Heart left ventricle (tissue), 16 donors: ENCODE measurements at regions not wholly inside any gene's neighbourhood (a gene's known extent, or its start where the extent isn't known, plus 50 kb on each side); places are given as distances from the start of the nearest gene placed in this dataset.

Experiments used
- ATAC-seq, 4 donors: fragments of 200-7000 bp; cut with Tn5 transposase; one replicate each; pipeline ENCODE4 v1.9.1; 2020 to 2022; ENCODE audit warnings: moderate library complexity in 4 of 4, mild to moderate bottlenecking in 3 of 4, moderate number of reproducible peaks in 1 of 4
- DNase-seq, 5 donors: peaks; one replicate each; pipeline ENCODE4 v3.0.0-alpha.2; 2020
- H3K27ac ChIP-seq, 12 donors: fragments of 200-600 bp; sonication (generic) in 4 of 12; one replicate each; pipeline versions ENCODE4 v1.5.0 to v1.8.0; 2016 to 2022; ENCODE audit warnings: mild to moderate bottlenecking in 2 of 12
- H3K27me3 ChIP-seq, 9 donors: fragments of 200-600 bp; sonication (generic) in 2 of 9; one replicate each; pipeline versions ENCODE4 v1.5.1 to v1.8.0; 2016 to 2022; ENCODE audit warnings: mild to moderate bottlenecking in 3 of 9
- H3K36me3 ChIP-seq, 9 donors: fragments of 200-600 bp; sonication (generic) in 2 of 9; one replicate each; pipeline versions ENCODE4 v1.5.0 to v1.8.0; 2018 to 2022; ENCODE audit warnings: mild to moderate bottlenecking in 2 of 9
- H3K4me1 ChIP-seq, 12 donors: fragments of 200-600 bp; sonication (generic) in 4 of 12; one replicate each; pipeline versions ENCODE4 v1.5.0 to v1.8.0; 2016 to 2022; ENCODE audit warnings: mild to moderate bottlenecking in 3 of 12
- H3K4me3 ChIP-seq, 12 donors: fragments of 200-600 bp; sonication (generic) in 4 of 12; one replicate each; pipeline versions ENCODE4 v1.5.0 to v1.8.0; 2017 to 2022; ENCODE audit warnings: mild to moderate bottlenecking in 9 of 12, moderate library complexity in 4 of 12
- H3K9me3 ChIP-seq, 12 donors: fragments of 200-600 bp; sonication (generic) in 4 of 12; one replicate each; pipeline versions ENCODE4 v1.5.0 to v1.8.0; 2016 to 2022; ENCODE audit warnings: mild to moderate bottlenecking in 1 of 12
- CTCF ChIP-seq, 12 donors: fragments of 200-600 bp; sonication (generic) in 4 of 12; IDR thresholded peaks; one replicate each; pipeline versions ENCODE4 v1.5.0 to v1.8.0; 2018 to 2022; ENCODE audit warnings: antibody characterized with exemption in 12 of 12, mild to moderate bottlenecking in 5 of 12
- POLR2A ChIP-seq, 2 donors: fragments of 450-650 bp; IDR thresholded peaks; one replicate each; pipeline ENCODE4 v1.6.1; 2017; ENCODE audit warnings: antibody characterized with exemption in 2 of 2, mild to moderate bottlenecking in 2 of 2, moderate library complexity in 2 of 2
- WGBS, 4 donors: extraction: QIAGEN DNeasy Blood & Tissue Kit in 2 of 4; methylation state at CpG; one replicate each; pipeline versions ENCODE4 v1.1.5 to v1.1.7; 2013 to 2018; 5-methylcytosine and 5-hydroxymethylcytosine counted together
- intact Hi-C, 10 donors: fragments of 100-400 bp; cut with DNase I; formaldehyde crosslinking; loops; one replicate each; pipeline versions ENCODE4 v1.11.1 to v1.14.2; 2022
- donor health status: ischemic (EF 13 %, LVEDD 7.1; RV severe dilation, severe dysfunction).
- donor health status: healthy with polysubstance abuse.
- donor health status: DM: no; HTN: yes; CAD: no.
- donor health status: DM: no; HTN: no; CAD: no.
- donor health status: ischemic (EF 25% LVEDD 6.9; RV normal size, moderate dysfunction).
- donor health status: ischemic (EF 25% LVEDD 5.7; RV mildly dilated, moderate dysfunction).
- donor health status: healthy.
- donor health status: DM: yes; HTN: yes; CAD: no.
- donor health status: ischemic (EF 35%, LVEDD 5.7; RV mildly dilated, moderate dysfunction).
- donor health status: nonischemic (EF 11% LVEDD 7.7; RV severe dilation, severe dysfunction).
- donor health status: DM: yes; HTN: yes; CAD: no.
- donor health status: PGD.
- donor health status: ischemic (EF 29% LVEDD 5.4; RV normal size, mild dysfunction).
- donor health status: nonischemic (EF 23%, LVEDD 6.1; RV moderate dilation, normal function).

DNA sequence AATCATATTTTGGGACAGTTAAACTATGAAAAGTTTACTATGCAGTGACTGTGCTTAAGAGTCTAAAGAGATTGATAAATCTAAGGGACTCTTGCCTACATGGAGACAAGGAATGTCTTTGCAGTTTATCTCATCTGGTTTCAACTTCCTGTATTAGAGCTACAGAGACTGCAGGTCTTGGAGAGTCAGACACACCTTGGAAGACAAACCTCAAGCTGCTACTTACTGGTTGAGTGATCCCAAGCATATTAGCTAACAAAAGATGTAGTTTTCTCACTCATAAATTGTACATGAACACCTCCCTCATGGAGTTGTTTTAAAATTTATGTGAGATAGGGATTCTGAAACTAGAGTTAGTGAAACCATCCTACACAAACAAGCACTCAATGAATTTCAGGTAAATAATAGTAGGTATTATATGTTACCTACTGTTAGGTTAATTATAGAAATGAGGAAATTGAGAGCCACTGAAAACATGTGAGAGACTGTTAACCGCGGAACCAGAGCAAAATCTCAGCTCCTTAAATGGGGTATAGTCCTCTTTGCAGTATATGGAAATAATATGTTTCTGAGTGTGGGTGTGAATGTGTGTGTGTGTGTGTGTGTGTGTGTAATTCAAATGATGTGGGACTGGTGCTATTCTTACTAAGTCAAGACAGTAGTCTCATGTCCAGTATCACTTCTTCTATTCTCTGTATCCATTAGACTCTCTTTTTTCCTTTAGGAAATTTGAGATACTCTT is 752.1 kb downstream of the DTWD2 start:
- 90 to 94% (median 92%) methylated on average over 2 of the region's 2 CpGs for WGBS, 4 donors
- no peak for TF ChIP-seq POLR2A (IDR thresholded peaks at IDR 0.05)
- no peak for TF ChIP-seq CTCF (IDR thresholded peaks at IDR 0.05)
- H3K27me3 ChIP-seq, result no peaks in the 10 kb centered on the region

GRCh38 chr5:118233606-118234005 is 754.7 kb downstream of the DTWD2 start:
- no peak overlapping the region for H3K4me3 ChIP-seq
- intact Hi-C loops, result no loop called here
- 77 to 84% (median 79%) methylated on average over 4 of the region's 4 CpGs for WGBS, 4 donors
- H3K9me3 ChIP-seq, result no peaks in the 10 kb centered on the region
- no peaks in the 10 kb centered on the region for H3K36me3 ChIP-seq
- DNase-seq (no peak), ATAC-seq (no peak)
- no peaks in the 10 kb centered on the region for H3K27me3 ChIP-seq
- H3K4me1 ChIP-seq, result no peaks in the 10 kb centered on the region
- no peak overlapping the region for H3K27ac ChIP-seq
- TF ChIP-seq POLR2A (IDR thresholded peaks at IDR 0.05) (no peak), CTCF (IDR thresholded peaks at IDR 0.05) (no peak)

More for the DNA sequence above, 752.1 kb downstream of the DTWD2 start:
- ATAC-seq, result no peak
- H3K27ac ChIP-seq, result no peak overlapping the region
- no peak overlapping the region for H3K4me3 ChIP-seq
- no peaks in the 10 kb centered on the region for H3K9me3 ChIP-seq
- H3K36me3 ChIP-seq, result no peaks in the 10 kb centered on the region
- intact Hi-C loops, result no loop called here
- H3K4me1 ChIP-seq, result no peaks in the 10 kb centered on the region
- DNase-seq, result no peak

DNA sequence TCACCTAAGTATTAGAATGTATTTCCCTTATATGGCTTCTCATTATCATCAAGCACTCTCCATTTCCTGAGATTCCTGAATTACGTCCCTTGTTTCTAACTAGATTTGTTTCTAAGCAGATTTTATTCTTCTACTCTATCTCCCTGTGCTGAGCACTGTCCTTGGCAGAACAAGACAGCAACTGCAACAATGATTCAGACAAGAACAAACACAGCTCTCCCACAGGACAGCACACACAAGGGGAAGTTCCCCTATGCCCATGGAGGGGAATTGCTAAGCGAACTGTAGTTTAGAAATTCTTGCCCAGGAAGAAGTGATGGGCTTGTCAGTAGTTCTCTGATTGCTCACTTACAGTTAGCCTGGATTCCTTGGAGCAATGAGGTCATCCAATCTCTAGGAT is 759.9 kb downstream of the DTWD2 start:
- TF ChIP-seq POLR2A (IDR thresholded peaks at IDR 0.05), result no peak
- Histone ChIP-seq H3K27me3 (no peaks in the 10 kb centered on the region), H3K9me3 (peaks cover 0 to 8% (median 0%) of the 10 kb centered on the region in 12 donors), H3K36me3 (no peaks in the 10 kb centered on the region), H3K27ac (no peak overlapping the region), H3K4me1 (no peaks in the 10 kb centered on the region), H3K4me3 (no peak overlapping the region)
- WGBS, 4 donors, result 56 to 63% (median 60%) methylated on average over 2 of the region's 2 CpGs
- DNase-seq (no peak), ATAC-seq (no peak)
- intact Hi-C loops, result no loop called here

GRCh38 chr5:118224546-118224945 is 763.8 kb downstream of the DTWD2 start:
- DNase-seq, result no peak
- H3K36me3 ChIP-seq, result no peaks in the 10 kb centered on the region
- WGBS, 4 donors, result 69 to 77% (median 73%) methylated on average over 3 of the region's 3 CpGs
- H3K4me1 ChIP-seq, result no peaks in the 10 kb centered on the region
- H3K27me3 ChIP-seq, result no peaks in the 10 kb centered on the region
- ATAC-seq, result no peak
- no peak overlapping the region for H3K27ac ChIP-seq
- intact Hi-C loops, result no loop called here
- peaks cover 0 to 8% (median 0%) of the 10 kb centered on the region in 12 donors for H3K9me3 ChIP-seq
- no peak for TF ChIP-seq CTCF (IDR thresholded peaks at IDR 0.05)
- TF ChIP-seq POLR2A (IDR thresholded peaks at IDR 0.05), result no peak
- no peak overlapping the region for H3K4me3 ChIP-seq
